Astrocyte of the spinal cord (primary cell): ENCODE measurements at regions not wholly inside any gene's neighbourhood (a gene's known extent, or its start where the extent isn't known, plus 50 kb on each side); places are given as distances from the start of the nearest gene placed in this dataset.

Source experiments
- DNase-seq: peaks from one replicate; pipeline ENCODE4 v3.0.0; 2011; ENCODE audit warnings: low read depth, low spot score
- H3K4me3 ChIP-seq: 2 replicates; pipeline ENCODE4 v1.5.1; 2011; ENCODE audit warnings: low read depth, mild to moderate bottlenecking, low read length, moderate library complexity
- CTCF ChIP-seq: IDR thresholded peaks from 2 replicates; pipeline ENCODE4 v1.5.1; 2012; ENCODE audit warnings: low read depth, mild to moderate bottlenecking, low read length, inconsistent platforms
- in situ Hi-C: cut with HindIII; loops from 2 replicates; pipeline ENCODE4 v1.10.0; 2017; ENCODE audit warnings: low sequenced_read_pairs

DNA sequence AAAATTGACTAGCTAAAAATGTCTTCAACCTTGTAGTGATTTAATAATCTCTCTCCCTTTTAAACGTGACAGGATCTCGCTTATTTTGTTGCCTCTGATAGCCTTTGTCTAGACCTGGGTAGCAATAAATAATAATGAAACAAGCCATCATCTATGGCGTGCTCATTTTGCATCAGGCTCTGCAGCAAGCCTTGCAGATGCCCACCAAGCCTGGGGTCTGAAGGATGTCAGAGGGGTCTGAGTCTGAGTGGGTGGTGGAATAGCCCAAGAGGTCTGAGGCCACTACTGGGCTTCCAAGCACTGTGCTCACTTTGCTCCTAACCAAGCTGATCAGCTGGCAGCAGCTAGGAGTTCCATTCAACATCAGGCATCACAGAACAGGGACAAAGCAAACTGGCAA is 109.4 kb downstream of the GYPC start:
- in situ Hi-C loops, result no loop called here
- no peak overlapping the region for H3K4me3 ChIP-seq
- no peak for TF ChIP-seq CTCF
- DNase-seq, result no peak

GRCh38 chr2:126766295-126766968 is 110.5 kb downstream of the GYPC start:
- no peak for TF ChIP-seq CTCF
- no peak for DNase-seq
- in situ Hi-C loops, result no loop called here
- no peak overlapping the region for H3K4me3 ChIP-seq

DNA sequence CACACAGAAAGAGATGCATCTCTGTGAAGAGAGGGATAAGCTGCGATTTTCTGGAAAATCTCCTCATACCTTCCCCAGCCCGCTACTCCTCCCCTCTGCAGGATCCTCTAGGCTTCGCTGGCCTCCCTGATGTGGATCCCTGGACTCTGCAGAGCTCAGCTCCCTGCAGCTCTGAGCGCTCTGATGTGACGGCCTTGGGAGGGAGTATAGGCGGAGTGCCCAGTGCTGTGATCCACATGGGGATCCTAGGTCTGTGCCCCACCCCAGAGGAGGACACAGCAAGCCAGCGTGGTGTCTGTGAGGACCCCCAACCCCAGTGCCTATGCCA is 111.0 kb downstream of the GYPC start:
- in situ Hi-C loops, result no loop called here
- no peak for DNase-seq
- TF ChIP-seq CTCF, result no peak
- H3K4me3 ChIP-seq, result no peak overlapping the region

DNA sequence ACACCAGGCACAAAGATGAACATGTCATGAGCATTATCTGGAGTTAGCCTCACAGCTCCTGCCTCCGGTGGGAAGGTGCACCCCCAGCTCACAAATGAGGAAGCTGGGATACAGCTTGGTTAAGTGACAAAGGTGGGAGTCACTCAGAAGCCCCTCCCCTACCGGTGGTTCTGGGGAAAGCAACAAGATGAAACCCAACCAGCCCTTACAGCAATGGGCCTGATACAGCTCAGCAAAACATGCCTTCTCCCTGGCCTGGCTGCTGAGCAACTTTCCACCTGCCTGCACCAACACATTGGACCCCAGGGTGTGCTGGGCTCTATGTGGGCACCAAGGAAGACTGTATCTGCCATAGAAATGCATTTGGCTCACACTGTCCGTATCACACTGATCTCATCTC is 113.2 kb downstream of the GYPC start:
- no peak for DNase-seq
- in situ Hi-C loops, result no loop called here
- TF ChIP-seq CTCF, result no peak
- H3K4me3 ChIP-seq, result no peak overlapping the region

- no peak for TF ChIP-seq CTCF
- no peak overlapping the region for H3K4me3 ChIP-seq
- in situ Hi-C loops, result no loop called here
- no peak for DNase-seq
These were observed 114.5 kb downstream of the GYPC start for GRCh38 chr2:126770466-126770865.

GRCh38 chr2:126771094-126771493 is 115.1 kb downstream of the GYPC start:
- in situ Hi-C loops, result no loop called here
- no peak for TF ChIP-seq CTCF
- H3K4me3 ChIP-seq, result no peak overlapping the region
- DNase-seq, result no peak
